ENCODE measurements at regions not wholly inside any gene's neighbourhood (a gene's known extent, or its start where the extent isn't known, plus 50 kb on each side); places are given as distances from the start of the nearest gene placed in this dataset.

DNA sequence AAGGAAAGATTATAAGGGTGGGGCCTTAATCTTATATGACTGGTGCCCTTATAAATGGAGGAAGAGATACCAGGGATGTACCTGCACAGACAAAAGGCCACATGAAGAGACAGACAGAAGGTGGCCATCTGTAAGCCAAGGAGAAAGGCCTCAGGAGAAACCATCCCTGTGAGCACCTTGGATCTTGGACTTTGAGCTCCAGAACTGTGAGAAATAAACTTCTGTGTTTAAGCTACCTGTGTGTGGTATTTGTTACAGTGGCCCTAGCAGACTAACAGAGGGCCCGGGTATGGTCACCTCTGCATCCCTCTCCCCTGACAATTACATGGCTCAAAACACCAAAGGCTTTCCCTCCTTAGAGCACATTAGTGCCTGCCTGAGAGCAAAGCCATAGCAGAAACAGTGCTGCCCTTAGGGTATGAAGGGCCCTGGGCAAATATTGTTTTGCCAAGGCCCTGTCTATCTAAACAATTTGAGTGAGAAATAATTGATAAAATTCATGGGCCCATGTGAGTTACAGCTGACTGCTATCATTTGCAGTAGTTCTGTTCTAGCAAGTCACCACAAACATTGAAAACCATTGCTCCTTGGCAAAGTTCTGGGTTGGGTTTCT, 109.3 kb upstream of the MYCN start:
- TF ChIP-seq, protein P1, sequence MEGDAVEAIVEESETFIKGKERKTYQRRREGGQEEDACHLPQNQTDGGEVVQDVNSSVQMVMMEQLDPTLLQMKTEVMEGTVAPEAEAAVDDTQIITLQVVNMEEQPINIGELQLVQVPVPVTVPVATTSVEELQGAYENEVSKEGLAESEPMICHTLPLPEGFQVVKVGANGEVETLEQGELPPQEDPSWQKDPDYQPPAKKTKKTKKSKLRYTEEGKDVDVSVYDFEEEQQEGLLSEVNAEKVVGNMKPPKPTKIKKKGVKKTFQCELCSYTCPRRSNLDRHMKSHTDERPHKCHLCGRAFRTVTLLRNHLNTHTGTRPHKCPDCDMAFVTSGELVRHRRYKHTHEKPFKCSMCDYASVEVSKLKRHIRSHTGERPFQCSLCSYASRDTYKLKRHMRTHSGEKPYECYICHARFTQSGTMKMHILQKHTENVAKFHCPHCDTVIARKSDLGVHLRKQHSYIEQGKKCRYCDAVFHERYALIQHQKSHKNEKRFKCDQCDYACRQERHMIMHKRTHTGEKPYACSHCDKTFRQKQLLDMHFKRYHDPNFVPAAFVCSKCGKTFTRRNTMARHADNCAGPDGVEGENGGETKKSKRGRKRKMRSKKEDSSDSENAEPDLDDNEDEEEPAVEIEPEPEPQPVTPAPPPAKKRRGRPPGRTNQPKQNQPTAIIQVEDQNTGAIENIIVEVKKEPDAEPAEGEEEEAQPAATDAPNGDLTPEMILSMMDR (IDR thresholded peaks at IDR 0.05) = no peak
- no peak for TF ChIP-seq POLR2A (IDR thresholded peaks at IDR 0.05)

Measured in Peyer's patch (tissue), 4 donors.